Right atrium auricular region (tissue), 2 donors: ENCODE measurements at regions not wholly inside any gene's neighbourhood (a gene's known extent, or its start where the extent isn't known, plus 50 kb on each side); places are given as distances from the start of the nearest gene placed in this dataset.

Experiments used
- DNase-seq: peaks from one replicate; pipeline ENCODE4 v3.0.0-alpha.2; 2019; ENCODE audit warnings: low spot score
- H3K27ac ChIP-seq, 2 donors: fragments of 200-600 bp; sonication (generic); 1 replicate in 1 of 2; 2 replicates in 1 of 2; pipeline ENCODE4 v1.5.1; 2016 to 2019
- H3K27me3 ChIP-seq, 2 donors: fragments of 200-600 bp; sonication (generic); one replicate each; pipeline versions ENCODE4 v1.5.1 to v1.6.0; 2017 to 2019
- H3K36me3 ChIP-seq: fragments of 200-600 bp; sonication (generic); one replicate; pipeline ENCODE4 v1.5.1; 2016
- H3K4me1 ChIP-seq, 2 donors: fragments of 200-600 bp; sonication (generic); one replicate each; pipeline versions ENCODE4 v1.5.1 to v1.6.0; 2017 to 2019
- H3K4me3 ChIP-seq, 2 donors: fragments of 200-600 bp; sonication (generic); 1 replicate in 1 of 2; 2 replicates in 1 of 2; pipeline ENCODE4 v1.5.1; 2017 to 2019; ENCODE audit warnings: mild to moderate bottlenecking in 1 of 2, moderate library complexity in 1 of 2
- H3K9me3 ChIP-seq, 2 donors: fragments of 200-600 bp; sonication (generic); one replicate each; pipeline ENCODE4 v1.5.1; 2019
- TF ChIP-seq, protein P1 (sequence below), 2 donors: fragments of 200-600 bp; sonication (generic); IDR thresholded peaks; one replicate each; pipeline ENCODE4 v1.5.1; 2019; ENCODE audit warnings: antibody characterized with exemption in 2 of 2

DNA sequence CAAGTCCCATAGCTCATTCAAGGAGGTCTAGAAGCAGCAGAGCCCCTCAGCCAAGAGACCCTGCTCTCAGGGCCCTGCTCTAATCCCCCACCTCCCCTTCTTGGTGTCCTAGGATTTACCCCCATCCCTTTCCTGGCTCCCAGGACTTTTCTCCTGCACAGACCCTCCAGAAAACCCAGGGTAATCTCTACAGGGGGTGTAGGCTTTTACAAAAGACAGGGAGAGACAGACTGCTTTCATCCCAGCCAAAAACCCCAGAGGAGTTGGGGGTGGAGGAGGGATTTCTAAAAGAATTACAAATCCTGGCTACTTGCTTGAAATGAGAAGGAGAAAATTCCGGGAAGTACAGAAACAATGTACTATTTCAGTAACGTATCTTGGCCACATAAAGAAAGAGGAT, 133.3 kb downstream of the TNFSF13B start:
- Histone ChIP-seq H3K27me3 (no peaks in the 10 kb centered on the region), H3K36me3 (no peaks in the 10 kb centered on the region), H3K9me3 (no peaks in the 10 kb centered on the region), H3K4me3 (no peak overlapping the region), H3K4me1 (no peaks in the 10 kb centered on the region), H3K27ac (no peak overlapping the region)
- TF ChIP-seq, protein P1, sequence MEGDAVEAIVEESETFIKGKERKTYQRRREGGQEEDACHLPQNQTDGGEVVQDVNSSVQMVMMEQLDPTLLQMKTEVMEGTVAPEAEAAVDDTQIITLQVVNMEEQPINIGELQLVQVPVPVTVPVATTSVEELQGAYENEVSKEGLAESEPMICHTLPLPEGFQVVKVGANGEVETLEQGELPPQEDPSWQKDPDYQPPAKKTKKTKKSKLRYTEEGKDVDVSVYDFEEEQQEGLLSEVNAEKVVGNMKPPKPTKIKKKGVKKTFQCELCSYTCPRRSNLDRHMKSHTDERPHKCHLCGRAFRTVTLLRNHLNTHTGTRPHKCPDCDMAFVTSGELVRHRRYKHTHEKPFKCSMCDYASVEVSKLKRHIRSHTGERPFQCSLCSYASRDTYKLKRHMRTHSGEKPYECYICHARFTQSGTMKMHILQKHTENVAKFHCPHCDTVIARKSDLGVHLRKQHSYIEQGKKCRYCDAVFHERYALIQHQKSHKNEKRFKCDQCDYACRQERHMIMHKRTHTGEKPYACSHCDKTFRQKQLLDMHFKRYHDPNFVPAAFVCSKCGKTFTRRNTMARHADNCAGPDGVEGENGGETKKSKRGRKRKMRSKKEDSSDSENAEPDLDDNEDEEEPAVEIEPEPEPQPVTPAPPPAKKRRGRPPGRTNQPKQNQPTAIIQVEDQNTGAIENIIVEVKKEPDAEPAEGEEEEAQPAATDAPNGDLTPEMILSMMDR (IDR thresholded peaks at IDR 0.05) = no peak
- DNase-seq = no peak

GRCh38 chr13:108407495-108407894, 138.0 kb downstream of the TNFSF13B start:
- Histone ChIP-seq H3K27ac (no peak overlapping the region), H3K9me3 (no peaks in the 10 kb centered on the region)

DNA sequence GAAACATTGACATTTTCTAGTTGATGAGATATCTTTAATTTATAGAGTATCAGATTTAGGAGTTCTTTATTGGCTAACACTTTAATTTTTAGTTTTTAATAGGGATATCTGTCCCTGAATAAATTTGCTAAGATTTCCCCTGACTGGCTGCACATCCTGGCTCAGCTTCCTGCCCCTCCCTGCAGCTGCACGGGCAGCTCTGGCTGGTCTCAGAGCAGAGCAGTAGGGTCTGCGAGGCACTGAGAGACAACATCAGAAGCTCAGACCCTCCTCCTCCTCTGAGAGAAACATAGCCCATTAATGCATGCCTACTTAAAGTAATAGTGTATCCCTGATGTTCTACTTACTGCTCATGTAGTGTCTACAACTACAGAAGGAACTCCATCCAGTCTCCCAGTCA, 139.2 kb downstream of the TNFSF13B start:
- Histone ChIP-seq H3K4me1 (no peaks in the 10 kb centered on the region), H3K4me3 (no peak overlapping the region), H3K27ac (no peak overlapping the region), H3K9me3 (no peaks in the 10 kb centered on the region), H3K27me3 (no peaks in the 10 kb centered on the region), H3K36me3 (no peaks in the 10 kb centered on the region)
- DNase-seq = no peak
- TF ChIP-seq, protein P1 (IDR thresholded peaks at IDR 0.05) = no peak

More at GRCh38 chr13:108407495-108407894, 138.0 kb downstream of the TNFSF13B start:
- H3K4me3 ChIP-seq = no peak overlapping the region
- no peak for DNase-seq
- H3K36me3 ChIP-seq = no peaks in the 10 kb centered on the region
- H3K4me1 ChIP-seq = no peaks in the 10 kb centered on the region
- no peaks in the 10 kb centered on the region for H3K27me3 ChIP-seq
- TF ChIP-seq, protein P1 (IDR thresholded peaks at IDR 0.05) = no peak

- Histone ChIP-seq H3K9me3 (no peaks in the 10 kb centered on the region), H3K27ac (no peak overlapping the region), H3K36me3 (no peaks in the 10 kb centered on the region), H3K4me3 (no peak overlapping the region), H3K4me1 (no peaks in the 10 kb centered on the region), H3K27me3 (no peaks in the 10 kb centered on the region)
- TF ChIP-seq, protein P1 (IDR thresholded peaks at IDR 0.05) = no peak
- DNase-seq = no peak
Observed at GRCh38 chr13:108409730-108410129, 140.2 kb downstream of the TNFSF13B start.

DNA sequence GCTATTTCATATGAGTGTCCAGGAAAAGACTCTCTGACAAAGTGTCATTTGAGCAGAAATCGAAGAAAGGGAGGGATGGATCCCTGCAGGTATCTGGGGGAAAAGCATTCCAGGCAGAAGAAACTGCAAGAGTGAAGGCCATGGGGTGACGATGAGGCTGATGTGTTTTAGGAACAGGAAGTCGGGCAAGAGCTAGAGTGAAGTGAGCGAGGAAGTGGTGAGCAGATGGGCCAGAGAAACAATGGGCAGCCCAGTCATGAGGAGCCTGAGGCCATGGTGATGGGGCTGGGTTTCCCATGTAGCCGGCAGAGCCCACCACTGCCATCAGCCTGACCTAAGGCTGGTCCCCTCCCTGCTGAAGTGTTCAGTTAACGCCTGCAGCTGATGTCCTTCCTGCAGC, 150.2 kb downstream of the TNFSF13B start:
- no peaks in the 10 kb centered on the region for H3K9me3 ChIP-seq
- no peak for DNase-seq
- no peak overlapping the region for H3K27ac ChIP-seq
- TF ChIP-seq, protein P1 (IDR thresholded peaks at IDR 0.05) = no peak
- H3K27me3 ChIP-seq = no peaks in the 10 kb centered on the region
- no peaks in the 10 kb centered on the region for H3K36me3 ChIP-seq
- no peaks in the 10 kb centered on the region for H3K4me1 ChIP-seq
- no peak overlapping the region for H3K4me3 ChIP-seq

- Histone ChIP-seq H3K4me1 (no peaks in the 10 kb centered on the region), H3K4me3 (no peak overlapping the region), H3K27me3 (no peaks in the 10 kb centered on the region), H3K36me3 (no peaks in the 10 kb centered on the region), H3K27ac (no peak overlapping the region), H3K9me3 (no peaks in the 10 kb centered on the region)
- TF ChIP-seq, protein P1 (IDR thresholded peaks at IDR 0.05) = no peak
- DNase-seq = no peak
Observed at GRCh38 chr13:108425056-108425455, 155.5 kb downstream of the TNFSF13B start.
